ENCODE measurements at regions not wholly inside any gene's neighbourhood (a gene's known extent, or its start where the extent isn't known, plus 50 kb on each side); places are given as distances from the start of the nearest gene placed in this dataset.

GRCh38 chr17:6297960-6298359, 137.0 kb downstream of the AIPL1 start:
- no peak for DNase-seq (ENCODE audit: low read depth)
- TF ChIP-seq CTCF (IDR thresholded peaks at IDR 0.05; ENCODE audit: control insufficient read depth, extremely low read depth, insufficient read depth), result no peak
- no peak overlapping the region for H3K4me3 ChIP-seq (ENCODE audit: low read depth, low read length)

GRCh38 chr17:6297119-6297518, 137.8 kb downstream of the AIPL1 start:
- H3K4me3 ChIP-seq (ENCODE audit: low read depth, low read length), result no peak overlapping the region
- no peak for DNase-seq (ENCODE audit: low read depth)
- no peak for TF ChIP-seq CTCF (IDR thresholded peaks at IDR 0.05; ENCODE audit: control insufficient read depth, extremely low read depth, insufficient read depth)

- H3K4me3 ChIP-seq (ENCODE audit: low read depth, low read length), result no peak overlapping the region
- no peak for DNase-seq (ENCODE audit: low read depth)
- no peak for TF ChIP-seq CTCF (IDR thresholded peaks at IDR 0.05; ENCODE audit: control insufficient read depth, extremely low read depth, insufficient read depth)
Observed at GRCh38 chr17:6290488-6291196, 144.3 kb downstream of the AIPL1 start.

- TF ChIP-seq CTCF (IDR thresholded peaks at IDR 0.05; ENCODE audit: control insufficient read depth, extremely low read depth, insufficient read depth), result 0 out of 2 replicates have a peak, but pooled peaks have one; percentile 3
- DNase-seq (ENCODE audit: low read depth), result no peak
- H3K4me3 ChIP-seq (ENCODE audit: low read depth, low read length), result no peak overlapping the region
Observed at GRCh38 chr17:6286233-6286632, 148.7 kb downstream of the AIPL1 start.

- no peak overlapping the region for H3K4me3 ChIP-seq (ENCODE audit: low read depth, low read length)
- TF ChIP-seq CTCF (IDR thresholded peaks at IDR 0.05; ENCODE audit: control insufficient read depth, extremely low read depth, insufficient read depth), result no peak
- no peak for DNase-seq (ENCODE audit: low read depth)
Observed at GRCh38 chr17:6285486-6285885, 149.4 kb downstream of the AIPL1 start.

GRCh38 chr17:6279659-6280058, 155.3 kb downstream of the AIPL1 start:
- peak; percentile 88 for TF ChIP-seq CTCF (IDR thresholded peaks at IDR 0.05; ENCODE audit: control insufficient read depth, extremely low read depth, insufficient read depth)
- no peak overlapping the region for H3K4me3 ChIP-seq (ENCODE audit: low read depth, low read length)
- peak; percentile 49 for DNase-seq (ENCODE audit: low read depth)

- H3K4me3 ChIP-seq (ENCODE audit: low read depth, low read length), result no peak overlapping the region
- TF ChIP-seq CTCF (IDR thresholded peaks at IDR 0.05; ENCODE audit: control insufficient read depth, extremely low read depth, insufficient read depth), result no peak
- DNase-seq (ENCODE audit: low read depth), result no peak
Observed at GRCh38 chr17:6278376-6278775, 156.5 kb downstream of the AIPL1 start.

Measured in LNCaP clone FGC (cell line).